ENCODE measurements at regions not wholly inside any gene's neighbourhood (a gene's known extent, or its start where the extent isn't known, plus 50 kb on each side); places are given as distances from the start of the nearest gene placed in this dataset.

GRCh38 chr15:78697449-78697848 lies 56.4 kb upstream of the CHRNB4 start:
- no peak overlapping the region for H3K27ac ChIP-seq
- H3K4me1 ChIP-seq = no peaks in the 10 kb centered on the region
- in situ Hi-C loops (cut with MboI; ENCODE audit: low pct_ligation_motif_present in 1 of 4, low pct_unique_long_range_greater_than_20kb in 1 of 4, low sequenced_read_pairs in 3 of 4) (no loop called here), intact Hi-C loops (cut with DNase I; ENCODE audit: low total_unique reads) (no loop called here)
- H3K36me3 ChIP-seq = no peaks in the 10 kb centered on the region
- H3K4me3 ChIP-seq = no peak overlapping the region
- no peak for TF ChIP-seq POLR2AphosphoS5 (IDR thresholded peaks at IDR 0.05)
- TF ChIP-seq POLR2A (IDR thresholded peaks at IDR 0.05) = no peak
- no peak for TF ChIP-seq EP300 (IDR thresholded peaks at IDR 0.05; ENCODE audit: low read depth)
- TF ChIP-seq, protein P1, sequence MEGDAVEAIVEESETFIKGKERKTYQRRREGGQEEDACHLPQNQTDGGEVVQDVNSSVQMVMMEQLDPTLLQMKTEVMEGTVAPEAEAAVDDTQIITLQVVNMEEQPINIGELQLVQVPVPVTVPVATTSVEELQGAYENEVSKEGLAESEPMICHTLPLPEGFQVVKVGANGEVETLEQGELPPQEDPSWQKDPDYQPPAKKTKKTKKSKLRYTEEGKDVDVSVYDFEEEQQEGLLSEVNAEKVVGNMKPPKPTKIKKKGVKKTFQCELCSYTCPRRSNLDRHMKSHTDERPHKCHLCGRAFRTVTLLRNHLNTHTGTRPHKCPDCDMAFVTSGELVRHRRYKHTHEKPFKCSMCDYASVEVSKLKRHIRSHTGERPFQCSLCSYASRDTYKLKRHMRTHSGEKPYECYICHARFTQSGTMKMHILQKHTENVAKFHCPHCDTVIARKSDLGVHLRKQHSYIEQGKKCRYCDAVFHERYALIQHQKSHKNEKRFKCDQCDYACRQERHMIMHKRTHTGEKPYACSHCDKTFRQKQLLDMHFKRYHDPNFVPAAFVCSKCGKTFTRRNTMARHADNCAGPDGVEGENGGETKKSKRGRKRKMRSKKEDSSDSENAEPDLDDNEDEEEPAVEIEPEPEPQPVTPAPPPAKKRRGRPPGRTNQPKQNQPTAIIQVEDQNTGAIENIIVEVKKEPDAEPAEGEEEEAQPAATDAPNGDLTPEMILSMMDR (IDR thresholded peaks at IDR 0.05) = no peak
- no peaks in the 10 kb centered on the region for H3K9me3 ChIP-seq
- WGBS, 2 donors (ENCODE audit: low coverage in 1 of 2) = 71 to 85% methylated on average over 1 of the region's 1 CpG
- DNase-seq = no peak
- no peaks in the 10 kb centered on the region for H3K27me3 ChIP-seq

GRCh38 chr15:78696436-78696835 lies 55.4 kb upstream of the CHRNB4 start:
- no peaks in the 10 kb centered on the region for H3K9me3 ChIP-seq
- intact Hi-C loops (cut with DNase I; ENCODE audit: low total_unique reads) = no loop called here
- H3K27me3 ChIP-seq = no peaks in the 10 kb centered on the region
- no peak for TF ChIP-seq EP300 (IDR thresholded peaks at IDR 0.05; ENCODE audit: low read depth)
- TF ChIP-seq POLR2A (IDR thresholded peaks at IDR 0.05) = no peak
- no peak for TF ChIP-seq POLR2AphosphoS5 (IDR thresholded peaks at IDR 0.05)
- TF ChIP-seq, protein P1 (IDR thresholded peaks at IDR 0.05) = no peak
- no peak for DNase-seq
- no peak overlapping the region for H3K27ac ChIP-seq
- in situ Hi-C loops (cut with MboI; ENCODE audit: low pct_ligation_motif_present in 1 of 4, low pct_unique_long_range_greater_than_20kb in 1 of 4, low sequenced_read_pairs in 3 of 4) = no loop called here
- no peaks in the 10 kb centered on the region for H3K36me3 ChIP-seq
- H3K4me1 ChIP-seq = no peaks in the 10 kb centered on the region
- no peak overlapping the region for H3K4me3 ChIP-seq

GRCh38 chr15:78695854-78696253 lies 54.8 kb upstream of the CHRNB4 start:
- H3K36me3 ChIP-seq = no peaks in the 10 kb centered on the region
- intact Hi-C loops (cut with DNase I; ENCODE audit: low total_unique reads) = no loop called here
- H3K4me3 ChIP-seq = no peak overlapping the region
- no peak for DNase-seq
- in situ Hi-C loops (cut with MboI; ENCODE audit: low pct_ligation_motif_present in 1 of 4, low pct_unique_long_range_greater_than_20kb in 1 of 4, low sequenced_read_pairs in 3 of 4) = no loop called here
- WGBS, 2 donors (ENCODE audit: low coverage in 1 of 2) = 75% methylated on average over 3 of the region's 3 CpGs; no CpG with 5 or more reads in 1 of the 2 donors
- H3K4me1 ChIP-seq = no peaks in the 10 kb centered on the region
- H3K27me3 ChIP-seq = no peaks in the 10 kb centered on the region
- TF ChIP-seq POLR2AphosphoS5 (IDR thresholded peaks at IDR 0.05) = no peak
- no peak for TF ChIP-seq POLR2A (IDR thresholded peaks at IDR 0.05)
- TF ChIP-seq, protein P1 (IDR thresholded peaks at IDR 0.05) = no peak
- no peak for TF ChIP-seq EP300 (IDR thresholded peaks at IDR 0.05; ENCODE audit: low read depth)
- H3K27ac ChIP-seq = no peak overlapping the region
- no peaks in the 10 kb centered on the region for H3K9me3 ChIP-seq

- in situ Hi-C loops (cut with MboI; ENCODE audit: low pct_ligation_motif_present in 1 of 4, low pct_unique_long_range_greater_than_20kb in 1 of 4, low sequenced_read_pairs in 3 of 4) (no loop called here), intact Hi-C loops (cut with DNase I; ENCODE audit: low total_unique reads) (no loop called here)
- H3K9me3 ChIP-seq = no peaks in the 10 kb centered on the region
- no peak for DNase-seq
- H3K27ac ChIP-seq = no peak overlapping the region
- H3K36me3 ChIP-seq = no peaks in the 10 kb centered on the region
- no peak overlapping the region for H3K4me3 ChIP-seq
- no peak for TF ChIP-seq POLR2A (IDR thresholded peaks at IDR 0.05)
- no peak for TF ChIP-seq POLR2AphosphoS5 (IDR thresholded peaks at IDR 0.05)
- no peak for TF ChIP-seq EP300 (IDR thresholded peaks at IDR 0.05; ENCODE audit: low read depth)
- TF ChIP-seq, protein P1 (IDR thresholded peaks at IDR 0.05) = no peak
- no peaks in the 10 kb centered on the region for H3K4me1 ChIP-seq
- no peaks in the 10 kb centered on the region for H3K27me3 ChIP-seq
Observed at GRCh38 chr15:78695046-78695671, 54.1 kb upstream of the CHRNB4 start.
